ENCODE measurements at regions not wholly inside any gene's neighbourhood (a gene's known extent, or its start where the extent isn't known, plus 50 kb on each side); places are given as distances from the start of the nearest gene placed in this dataset.
"Not testable (repeated sequence)": the region's sequence is repeated elsewhere in the genome, so short reads cannot be mapped to it uniquely, and the experiment has no call there.

- DNase-seq (ENCODE audit: low spot score): no peak
Observed at GRCh38 chrX:43225626-43226328, 430.3 kb upstream of the MAOA start.

GRCh38 chrX:43238461-43238945 is 417.6 kb upstream of the MAOA start:
- no peak for DNase-seq (ENCODE audit: low spot score)

- DNase-seq (ENCODE audit: low spot score): no peak
Observed at GRCh38 chrX:43239356-43239755, 416.7 kb upstream of the MAOA start.

- no peak for DNase-seq (ENCODE audit: low spot score)
Observed at GRCh38 chrX:43255596-43255995, 400.5 kb upstream of the MAOA start.

- no peak for DNase-seq (ENCODE audit: low spot score)
Observed at GRCh38 chrX:43266487-43266886, 389.6 kb upstream of the MAOA start.

GRCh38 chrX:43267652-43268051 is 388.4 kb upstream of the MAOA start:
- DNase-seq (ENCODE audit: low spot score): no peak

- DNase-seq (ENCODE audit: low spot score): no peak
Observed at GRCh38 chrX:43269201-43269600, 386.9 kb upstream of the MAOA start.

- no peak for DNase-seq (ENCODE audit: low spot score)
Observed at GRCh38 chrX:43277879-43278278, 378.2 kb upstream of the MAOA start.

- DNase-seq (ENCODE audit: low spot score): no peak
Observed at GRCh38 chrX:43278440-43278839, 377.7 kb upstream of the MAOA start.

GRCh38 chrX:43279341-43279808 is 376.7 kb upstream of the MAOA start:
- DNase-seq (ENCODE audit: low spot score): no peak

GRCh38 chrX:43283187-43283586 is 372.9 kb upstream of the MAOA start:
- no peak for DNase-seq (ENCODE audit: low spot score)

- not testable (repeated sequence) for DNase-seq (ENCODE audit: low spot score)
Observed at GRCh38 chrX:43311625-43312024, 344.5 kb upstream of the MAOA start.

- no peak for DNase-seq (ENCODE audit: low spot score)
Observed at GRCh38 chrX:43313035-43313434, 343.1 kb upstream of the MAOA start.

- no peak for DNase-seq (ENCODE audit: low spot score)
Observed at GRCh38 chrX:43314525-43314924, 341.6 kb upstream of the MAOA start.

GRCh38 chrX:43315622-43316021 is 340.5 kb upstream of the MAOA start:
- no peak for DNase-seq (ENCODE audit: low spot score)

GRCh38 chrX:43316146-43316545 is 340.0 kb upstream of the MAOA start:
- no peak for DNase-seq (ENCODE audit: low spot score)

- no peak for DNase-seq (ENCODE audit: low spot score)
Observed at GRCh38 chrX:43317378-43317777, 338.7 kb upstream of the MAOA start.

GRCh38 chrX:43328358-43328946 is 327.6 kb upstream of the MAOA start:
- no peak for DNase-seq (ENCODE audit: low spot score)

- no peak for DNase-seq (ENCODE audit: low spot score)
Observed at GRCh38 chrX:43333543-43333942, 322.6 kb upstream of the MAOA start.

- no peak for DNase-seq (ENCODE audit: low spot score)
Observed at GRCh38 chrX:43345166-43345565, 310.9 kb upstream of the MAOA start.

GRCh38 chrX:43349363-43349762 is 306.7 kb upstream of the MAOA start:
- peak; percentile 1 for DNase-seq (ENCODE audit: low spot score)

- DNase-seq (ENCODE audit: low spot score): no peak
Observed at GRCh38 chrX:43350935-43351334, 305.2 kb upstream of the MAOA start.

GRCh38 chrX:43357741-43358140 is 298.4 kb upstream of the MAOA start:
- DNase-seq (ENCODE audit: low spot score): no peak

- DNase-seq (ENCODE audit: low spot score): no peak
Observed at GRCh38 chrX:43373032-43373431, 283.1 kb upstream of the MAOA start.

Data from Ammon's horn (tissue), 1 donor.